GM12878 (cell line): ENCODE measurements at regions not wholly inside any gene's neighbourhood (a gene's known extent, or its start where the extent isn't known, plus 50 kb on each side); places are given as distances from the start of the nearest gene placed in this dataset.

Experiments used
- DPF2 ChIP-seq: fragments of 450-650 bp; IDR thresholded peaks from 2 replicates; pipeline ENCODE4 v1.6.1; 2017; ENCODE audit warnings: mild to moderate bottlenecking
- SIN3A ChIP-seq: IDR thresholded peaks from 2 replicates; pipeline ENCODE4 v1.6.1; 2012; ENCODE audit warnings: low read depth, low read length, improper control_type of control experiment

DNA sequence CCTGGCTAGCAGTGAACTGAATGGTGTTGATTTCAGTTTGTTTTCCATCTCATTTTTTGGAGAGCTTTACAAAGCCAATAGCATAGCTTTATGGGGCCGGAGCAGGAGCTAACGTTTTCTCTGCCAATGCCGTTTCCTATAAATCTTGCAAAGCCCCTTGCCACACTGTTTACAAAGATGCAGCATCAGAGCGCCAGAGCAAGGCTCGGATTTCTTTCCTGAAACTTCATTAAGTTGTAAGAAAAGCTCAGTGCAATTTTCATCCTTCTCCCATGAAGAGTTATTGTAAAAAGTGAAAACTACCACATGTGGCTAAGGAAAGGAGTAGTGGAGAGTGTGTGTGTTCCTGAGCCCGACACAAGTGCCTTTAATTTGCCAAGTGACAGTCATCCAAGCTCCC lies 178.2 kb upstream of the GDNF start:
- TF ChIP-seq DPF2: no peak
- no peak for TF ChIP-seq SIN3A
